ENCODE measurements at regions not wholly inside any gene's neighbourhood (a gene's known extent, or its start where the extent isn't known, plus 50 kb on each side); places are given as distances from the start of the nearest gene placed in this dataset.

DNA sequence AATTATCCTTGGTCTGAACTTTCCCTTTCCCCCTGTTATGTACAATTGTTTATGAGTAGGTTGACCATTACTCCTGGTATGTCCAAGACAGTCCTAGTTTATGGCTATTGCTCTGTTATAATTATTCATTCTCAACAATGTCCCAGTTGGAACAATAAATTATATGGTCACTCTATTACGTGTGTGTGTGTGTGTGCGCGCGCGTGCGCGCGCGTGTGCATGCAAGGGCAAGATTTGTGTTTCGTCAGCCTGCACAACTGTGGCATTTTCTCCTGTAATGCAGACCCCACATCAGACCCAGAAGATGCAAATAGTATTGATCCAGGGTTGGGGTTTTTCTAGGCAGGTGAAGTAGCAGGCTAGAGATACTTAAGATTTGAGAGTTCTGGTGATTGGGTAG lies 88.4 kb downstream of the ESM1 start:
- Histone ChIP-seq H3K79me2 (ENCODE audit: control insufficient read depth, insufficient read depth, low read length) (no peaks in the 10 kb centered on the region), H3K27me3 (ENCODE audit: control insufficient read depth, insufficient read depth, low read length) (peaks cover 2% of the 10 kb centered on the region), H4K20me1 (ENCODE audit: control insufficient read depth, extremely low read depth, insufficient read depth, low read length) (no peaks in the 10 kb centered on the region), H2AFZ (ENCODE audit: low read length) (no peak overlapping the region), H3K36me3 (ENCODE audit: control insufficient read depth, insufficient read depth, low read length) (no peaks in the 10 kb centered on the region), H3K4me2 (ENCODE audit: extremely low read depth, insufficient read depth, low read length) (no peak overlapping the region), H3K4me3 (replicated peaks in 1 of 4; ENCODE audit: control extremely low read depth in 1 of 4, insufficient read depth in 1 of 4, low read depth in 3 of 4, low read length in 4 of 4) (no peak overlapping the region), H3K9ac (ENCODE audit: insufficient read depth, low read length) (no peak overlapping the region), H3K27ac (ENCODE audit: insufficient read depth, low read length) (no peak overlapping the region), H3K4me1 (ENCODE audit: control insufficient read depth, extremely low read depth, insufficient read depth, low read length) (peaks cover 7% of the 10 kb centered on the region), H3K9me3 (ENCODE audit: control insufficient read depth, insufficient read depth, low read depth, low read length) (no peaks in the 10 kb centered on the region)
- no peak for DNase-seq (ENCODE audit: low read depth in 2 of 2)
- TF ChIP-seq EZH2 (IDR thresholded peaks at IDR 0.05; ENCODE audit: low read length, missing control alignments): no peak
- TF ChIP-seq, protein P1, sequence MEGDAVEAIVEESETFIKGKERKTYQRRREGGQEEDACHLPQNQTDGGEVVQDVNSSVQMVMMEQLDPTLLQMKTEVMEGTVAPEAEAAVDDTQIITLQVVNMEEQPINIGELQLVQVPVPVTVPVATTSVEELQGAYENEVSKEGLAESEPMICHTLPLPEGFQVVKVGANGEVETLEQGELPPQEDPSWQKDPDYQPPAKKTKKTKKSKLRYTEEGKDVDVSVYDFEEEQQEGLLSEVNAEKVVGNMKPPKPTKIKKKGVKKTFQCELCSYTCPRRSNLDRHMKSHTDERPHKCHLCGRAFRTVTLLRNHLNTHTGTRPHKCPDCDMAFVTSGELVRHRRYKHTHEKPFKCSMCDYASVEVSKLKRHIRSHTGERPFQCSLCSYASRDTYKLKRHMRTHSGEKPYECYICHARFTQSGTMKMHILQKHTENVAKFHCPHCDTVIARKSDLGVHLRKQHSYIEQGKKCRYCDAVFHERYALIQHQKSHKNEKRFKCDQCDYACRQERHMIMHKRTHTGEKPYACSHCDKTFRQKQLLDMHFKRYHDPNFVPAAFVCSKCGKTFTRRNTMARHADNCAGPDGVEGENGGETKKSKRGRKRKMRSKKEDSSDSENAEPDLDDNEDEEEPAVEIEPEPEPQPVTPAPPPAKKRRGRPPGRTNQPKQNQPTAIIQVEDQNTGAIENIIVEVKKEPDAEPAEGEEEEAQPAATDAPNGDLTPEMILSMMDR (conservative IDR thresholded peaks at IDR 0.05 in 1 of 2, IDR thresholded peaks at IDR 0.05 in 1 of 2; ENCODE audit: low read depth in 1 of 2, low read length in 2 of 2): no peak

DNA sequence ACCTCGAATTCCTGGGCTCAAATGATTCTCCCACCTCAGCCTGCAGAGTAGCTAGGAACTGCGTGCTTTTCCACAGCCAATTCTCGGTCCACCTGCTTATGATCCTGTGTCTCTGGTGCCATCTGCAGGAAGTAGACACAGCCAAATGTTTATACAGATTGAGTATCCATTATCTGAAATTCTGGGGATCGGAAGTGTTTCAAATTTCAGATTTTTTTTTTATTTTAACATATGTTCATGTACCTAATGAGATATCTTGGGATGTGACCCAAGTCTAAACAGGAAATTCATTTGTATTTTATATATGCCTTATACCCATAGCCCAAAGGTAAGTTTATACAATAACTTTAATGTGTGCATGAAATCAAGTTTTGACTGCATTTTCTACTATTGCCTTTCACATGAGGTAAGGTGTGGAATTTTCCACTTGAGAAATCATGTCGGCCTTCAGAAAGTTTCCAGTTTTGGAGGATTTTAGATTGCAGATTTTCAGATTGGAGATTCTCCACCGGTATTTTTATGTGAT lies 89.5 kb downstream of the ESM1 start:
- Histone ChIP-seq H3K27ac (ENCODE audit: insufficient read depth, low read length) (no peak overlapping the region), H4K20me1 (ENCODE audit: control insufficient read depth, extremely low read depth, insufficient read depth, low read length) (no peaks in the 10 kb centered on the region), H3K4me1 (ENCODE audit: control insufficient read depth, extremely low read depth, insufficient read depth, low read length) (no peaks in the 10 kb centered on the region), H3K9ac (ENCODE audit: insufficient read depth, low read length) (no peak overlapping the region), H2AFZ (ENCODE audit: low read length) (no peak overlapping the region), H3K4me2 (ENCODE audit: extremely low read depth, insufficient read depth, low read length) (no peak overlapping the region), H3K36me3 (ENCODE audit: control insufficient read depth, insufficient read depth, low read length) (no peaks in the 10 kb centered on the region), H3K9me3 (ENCODE audit: control insufficient read depth, insufficient read depth, low read depth, low read length) (no peaks in the 10 kb centered on the region), H3K4me3 (replicated peaks in 1 of 4; ENCODE audit: control extremely low read depth in 1 of 4, insufficient read depth in 1 of 4, low read depth in 3 of 4, low read length in 4 of 4) (no peak overlapping the region), H3K79me2 (ENCODE audit: control insufficient read depth, insufficient read depth, low read length) (no peaks in the 10 kb centered on the region), H3K27me3 (ENCODE audit: control insufficient read depth, insufficient read depth, low read length) (peaks cover 2% of the 10 kb centered on the region)
- peak; percentile 65 to 66 for DNase-seq (ENCODE audit: low read depth in 2 of 2)
- TF ChIP-seq, protein P1 (conservative IDR thresholded peaks at IDR 0.05 in 1 of 2, IDR thresholded peaks at IDR 0.05 in 1 of 2; ENCODE audit: low read depth in 1 of 2, low read length in 2 of 2): peak; percentile 57 to 61
- no peak for TF ChIP-seq EZH2 (IDR thresholded peaks at IDR 0.05; ENCODE audit: low read length, missing control alignments)

DNA sequence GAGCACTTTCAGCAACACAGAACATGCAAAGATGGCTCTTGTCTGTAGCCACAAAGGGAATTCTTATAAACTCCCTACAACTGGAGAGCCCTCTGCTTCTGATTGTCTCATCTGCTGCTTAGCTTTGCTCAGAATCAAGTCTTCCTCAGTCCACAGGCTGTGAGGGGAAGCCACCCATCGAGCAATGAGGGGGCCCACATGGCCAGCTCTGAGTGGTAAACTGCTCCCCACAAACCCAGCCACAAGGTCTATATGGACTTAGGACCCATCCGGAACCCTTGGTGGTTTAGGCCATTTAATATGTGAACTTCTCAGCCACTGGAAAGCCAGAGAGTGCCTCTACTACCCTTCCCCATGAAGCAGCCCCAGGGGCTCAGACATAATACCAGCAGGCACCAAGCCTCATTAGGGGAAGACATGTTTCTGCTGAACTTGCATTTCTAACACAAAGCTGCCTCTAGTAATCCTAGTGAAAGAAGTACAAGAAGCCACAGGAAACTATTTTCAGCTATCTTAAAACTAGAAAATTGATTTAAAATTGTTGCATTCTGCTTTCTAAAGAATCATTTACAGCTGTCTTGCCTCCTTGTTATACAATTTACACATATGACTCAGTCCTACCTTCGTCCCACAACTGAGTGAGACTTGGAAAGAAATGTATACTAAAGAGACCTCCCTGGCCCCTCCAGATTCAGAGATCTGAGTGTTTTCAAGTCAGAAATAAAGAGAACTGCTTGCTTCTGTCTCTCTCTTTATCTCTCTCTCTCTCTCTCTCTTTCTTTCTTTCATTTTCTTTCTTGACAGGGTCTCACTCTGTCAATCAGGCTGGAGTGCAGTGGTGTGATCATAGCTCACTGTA lies 90.2 kb downstream of the ESM1 start:
- Histone ChIP-seq H3K9me3 (ENCODE audit: control insufficient read depth, insufficient read depth, low read depth, low read length) (no peaks in the 10 kb centered on the region), H3K79me2 (ENCODE audit: control insufficient read depth, insufficient read depth, low read length) (no peaks in the 10 kb centered on the region), H4K20me1 (ENCODE audit: control insufficient read depth, extremely low read depth, insufficient read depth, low read length) (no peaks in the 10 kb centered on the region), H3K27ac (ENCODE audit: insufficient read depth, low read length) (no peak overlapping the region), H3K27me3 (ENCODE audit: control insufficient read depth, insufficient read depth, low read length) (peaks cover 2% of the 10 kb centered on the region), H3K4me2 (ENCODE audit: extremely low read depth, insufficient read depth, low read length) (no peak overlapping the region), H3K36me3 (ENCODE audit: control insufficient read depth, insufficient read depth, low read length) (no peaks in the 10 kb centered on the region), H3K4me3 (replicated peaks in 1 of 4; ENCODE audit: control extremely low read depth in 1 of 4, insufficient read depth in 1 of 4, low read depth in 3 of 4, low read length in 4 of 4) (no peak overlapping the region), H3K4me1 (ENCODE audit: control insufficient read depth, extremely low read depth, insufficient read depth, low read length) (no peaks in the 10 kb centered on the region), H2AFZ (ENCODE audit: low read length) (no peak overlapping the region), H3K9ac (ENCODE audit: insufficient read depth, low read length) (no peak overlapping the region)
- TF ChIP-seq EZH2 (IDR thresholded peaks at IDR 0.05; ENCODE audit: low read length, missing control alignments): no peak
- TF ChIP-seq, protein P1 (conservative IDR thresholded peaks at IDR 0.05 in 1 of 2, IDR thresholded peaks at IDR 0.05 in 1 of 2; ENCODE audit: low read depth in 1 of 2, low read length in 2 of 2): no peak
- DNase-seq (ENCODE audit: low read depth in 2 of 2): no peak
